Mucosa of descending colon (tissue), 3 donors: ENCODE measurements at regions not wholly inside any gene's neighbourhood (a gene's known extent, or its start where the extent isn't known, plus 50 kb on each side); places are given as distances from the start of the nearest gene placed in this dataset.

ENCODE experiments used
- ATAC-seq: fragments of 200-7000 bp; cut with Tn5 transposase; one replicate; pipeline ENCODE4 v1.9.1; 2020; ENCODE audit warnings: mild to moderate bottlenecking, moderate library complexity
- DNase-seq, 3 donors: peaks; one replicate each; pipeline ENCODE4 v3.0.0-alpha.2; 2020
- H3K36me3 ChIP-seq: fragments of 200-600 bp; one replicate; pipeline ENCODE4 v1.8.0; 2021; ENCODE audit warnings: low read depth, mild to moderate bottlenecking
- H3K4me1 ChIP-seq: fragments of 200-600 bp; one replicate; pipeline ENCODE4 v1.8.0; 2021; ENCODE audit warnings: low read depth, mild to moderate bottlenecking
- H3K4me3 ChIP-seq: fragments of 200-600 bp; one replicate; pipeline ENCODE4 v1.8.0; 2021; ENCODE audit warnings: mild to moderate bottlenecking
- H3K9me3 ChIP-seq: fragments of 200-600 bp; one replicate; pipeline ENCODE4 v1.8.0; 2021; ENCODE audit warnings: mild to moderate bottlenecking
- intact Hi-C, 2 donors: fragments of 100-400 bp; cut with DNase I in 1 of 2; cut with micrococcal nuclease in 1 of 2; formaldehyde crosslinking; loops; one replicate each; pipeline versions ENCODE4 v1.11.0 to v1.11.1; 2022; cut with DNase I, micrococcal nuclease
- TF ChIP-seq, protein P1 (sequence below): fragments of 200-600 bp; IDR thresholded peaks from one replicate; pipeline ENCODE4 v1.8.0; 2022; ENCODE audit warnings: antibody characterized with exemption, mild to moderate bottlenecking
- donor health status: DM: no; HTN: no; CAD: no; lungs with moderate emphysema.
- donor health status: DM: no; HTN: no; CAD: no.
- donor health status: DM: no; HTN: yes; CAD: no.

DNA sequence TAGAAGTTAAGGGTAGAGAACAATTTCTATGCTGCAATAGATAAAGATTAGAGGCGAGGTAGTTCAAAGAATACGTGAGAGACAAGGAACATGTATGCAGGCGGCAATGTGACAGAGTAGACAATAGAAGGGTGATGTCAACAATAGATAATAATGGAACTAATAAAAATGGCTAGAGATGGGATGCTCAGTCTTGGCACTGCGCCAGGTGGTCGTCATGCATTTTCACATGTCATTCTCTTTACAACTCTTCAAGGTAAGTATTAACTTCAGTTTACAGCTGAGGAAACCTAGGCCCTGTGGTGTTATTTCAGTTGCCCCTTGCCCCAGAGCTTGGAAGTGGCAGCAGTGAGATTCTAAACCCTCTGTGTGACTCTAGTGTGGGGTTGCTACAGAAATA lies 890.7 kb upstream of the CELF4 start:
- intact Hi-C loops: no loop called here
- no peak for DNase-seq
- H3K36me3 ChIP-seq: no peaks in the 10 kb centered on the region

DNA sequence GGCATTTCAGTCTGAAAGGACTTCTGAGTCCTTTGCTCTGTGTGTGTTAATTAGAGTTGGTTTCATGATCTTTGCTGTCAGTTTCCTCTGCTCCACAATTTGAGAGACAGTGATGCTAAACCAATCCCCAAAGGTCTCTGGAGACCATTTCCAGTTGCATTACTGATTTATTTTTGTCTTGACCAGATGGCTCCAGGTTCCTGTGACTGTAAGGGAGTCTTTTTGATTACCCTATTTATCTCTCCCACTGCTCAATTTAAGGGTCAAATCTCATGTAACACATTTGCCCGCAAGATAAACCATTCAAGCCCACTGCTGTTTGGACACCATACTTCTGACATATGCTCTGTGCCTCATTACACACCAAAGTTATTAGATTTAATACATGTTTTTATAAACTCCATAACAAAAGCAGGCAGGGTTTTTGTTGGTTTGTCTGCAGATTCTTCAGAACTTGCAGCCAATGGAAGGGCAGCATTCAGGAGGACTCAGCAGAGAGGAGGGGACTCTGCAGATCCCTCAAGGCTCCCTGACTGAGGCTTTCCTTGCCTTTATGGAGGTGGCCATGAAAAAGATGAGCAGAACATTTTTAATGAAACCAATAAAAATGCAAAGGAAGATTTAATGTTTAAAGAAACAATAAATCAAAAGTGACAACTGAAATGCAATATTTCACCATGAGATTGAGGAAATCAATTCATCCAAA lies 889.3 kb upstream of the CELF4 start:
- TF ChIP-seq, protein P1, sequence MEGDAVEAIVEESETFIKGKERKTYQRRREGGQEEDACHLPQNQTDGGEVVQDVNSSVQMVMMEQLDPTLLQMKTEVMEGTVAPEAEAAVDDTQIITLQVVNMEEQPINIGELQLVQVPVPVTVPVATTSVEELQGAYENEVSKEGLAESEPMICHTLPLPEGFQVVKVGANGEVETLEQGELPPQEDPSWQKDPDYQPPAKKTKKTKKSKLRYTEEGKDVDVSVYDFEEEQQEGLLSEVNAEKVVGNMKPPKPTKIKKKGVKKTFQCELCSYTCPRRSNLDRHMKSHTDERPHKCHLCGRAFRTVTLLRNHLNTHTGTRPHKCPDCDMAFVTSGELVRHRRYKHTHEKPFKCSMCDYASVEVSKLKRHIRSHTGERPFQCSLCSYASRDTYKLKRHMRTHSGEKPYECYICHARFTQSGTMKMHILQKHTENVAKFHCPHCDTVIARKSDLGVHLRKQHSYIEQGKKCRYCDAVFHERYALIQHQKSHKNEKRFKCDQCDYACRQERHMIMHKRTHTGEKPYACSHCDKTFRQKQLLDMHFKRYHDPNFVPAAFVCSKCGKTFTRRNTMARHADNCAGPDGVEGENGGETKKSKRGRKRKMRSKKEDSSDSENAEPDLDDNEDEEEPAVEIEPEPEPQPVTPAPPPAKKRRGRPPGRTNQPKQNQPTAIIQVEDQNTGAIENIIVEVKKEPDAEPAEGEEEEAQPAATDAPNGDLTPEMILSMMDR: no peak
- ATAC-seq: no peak

More for the DNA sequence above, 890.7 kb upstream of the CELF4 start:
- H3K4me3 ChIP-seq: no peak overlapping the region
- no peaks in the 10 kb centered on the region for H3K4me1 ChIP-seq
- TF ChIP-seq, protein P1: no peak
- ATAC-seq: no peak
- peaks cover 19% of the 10 kb centered on the region for H3K9me3 ChIP-seq

DNA sequence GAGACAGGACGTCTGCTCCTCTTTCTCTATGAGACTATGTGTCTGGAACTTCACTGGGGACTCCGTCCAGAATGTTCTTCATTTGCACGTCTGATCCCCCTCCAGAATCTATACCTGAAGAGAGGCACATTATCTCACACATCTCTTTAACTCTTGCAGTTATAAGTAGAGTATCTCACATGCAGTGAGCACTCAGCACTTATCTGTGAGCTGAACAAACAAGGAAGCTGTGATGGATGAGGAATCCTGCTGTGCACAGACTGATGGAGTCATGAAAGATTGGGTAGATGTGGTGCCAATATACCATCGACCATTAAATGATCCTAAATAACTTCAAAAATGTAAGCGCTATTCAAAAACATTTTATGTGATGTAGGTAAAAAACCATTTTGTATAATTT lies 888.3 kb upstream of the CELF4 start:
- TF ChIP-seq, protein P1: no peak
- DNase-seq (no peak), ATAC-seq (no peak)
- Histone ChIP-seq H3K9me3 (peaks cover 19% of the 10 kb centered on the region), H3K4me3 (no peak overlapping the region), H3K36me3 (no peaks in the 10 kb centered on the region), H3K4me1 (no peaks in the 10 kb centered on the region)
- intact Hi-C loops: no loop called here

More for the DNA sequence above, 889.3 kb upstream of the CELF4 start:
- Histone ChIP-seq H3K36me3 (no peaks in the 10 kb centered on the region), H3K4me3 (no peak overlapping the region), H3K9me3 (peaks cover 19% of the 10 kb centered on the region), H3K4me1 (no peaks in the 10 kb centered on the region)
- intact Hi-C loops: no loop called here
- no peak for DNase-seq

DNA sequence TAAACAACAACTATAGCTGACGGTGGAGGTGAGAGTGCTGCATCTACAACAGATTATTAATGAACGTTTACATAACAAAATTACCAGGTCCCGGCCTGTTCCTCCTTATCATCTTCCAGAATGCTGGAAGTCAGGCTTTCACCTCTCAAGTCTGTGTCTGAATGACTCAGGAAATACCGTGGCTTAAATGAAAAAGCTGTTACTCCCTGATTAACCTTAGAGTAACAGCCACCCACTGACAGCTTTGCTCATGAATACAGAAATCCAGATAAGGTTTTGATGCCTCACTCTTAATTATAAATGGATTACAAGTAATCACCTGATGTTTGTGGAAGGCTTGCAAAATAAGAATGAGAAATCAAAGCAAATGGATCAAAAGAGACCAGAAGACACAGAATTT lies 885.3 kb upstream of the CELF4 start:
- Histone ChIP-seq H3K4me3 (no peak overlapping the region), H3K36me3 (no peaks in the 10 kb centered on the region), H3K9me3 (peaks cover 15% of the 10 kb centered on the region), H3K4me1 (no peaks in the 10 kb centered on the region)
- intact Hi-C loops: no loop called here
- ATAC-seq (no peak), DNase-seq (no peak)
- TF ChIP-seq, protein P1: no peak

DNA sequence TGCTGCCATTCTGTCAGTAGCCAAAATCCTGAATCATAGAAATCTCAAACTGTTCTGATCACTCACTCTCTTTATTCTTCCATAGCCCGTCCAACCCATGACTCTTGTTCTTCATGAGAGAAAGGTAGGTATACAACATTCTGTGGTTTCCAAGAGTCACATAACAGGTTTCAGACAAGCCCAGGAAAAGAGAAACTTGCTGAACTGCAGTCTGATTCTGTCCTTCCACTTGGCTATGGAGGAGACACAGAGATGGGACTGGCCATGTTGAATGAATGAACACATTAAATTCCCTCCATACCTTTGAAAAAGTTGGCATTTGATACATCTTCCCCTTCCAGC lies 880.2 kb upstream of the CELF4 start:
- H3K36me3 ChIP-seq: no peaks in the 10 kb centered on the region
- no peak overlapping the region for H3K4me3 ChIP-seq
- peaks cover 17% of the 10 kb centered on the region for H3K9me3 ChIP-seq
- H3K4me1 ChIP-seq: no peaks in the 10 kb centered on the region
- intact Hi-C loops: no loop called here
- no peak for ATAC-seq
- TF ChIP-seq, protein P1: no peak
- no peak for DNase-seq
